Colonic mucosa (tissue), 4 donors: ENCODE measurements at regions not wholly inside any gene's neighbourhood (a gene's known extent, or its start where the extent isn't known, plus 50 kb on each side); places are given as distances from the start of the nearest gene placed in this dataset.

Experiments used
- DNase-seq: peaks from one replicate; pipeline ENCODE4 v3.0.0-alpha.2; 2020
- H3K27ac ChIP-seq: fragments of 200-600 bp; one replicate; pipeline ENCODE4 v1.8.0; 2021
- H3K27me3 ChIP-seq: fragments of 200-600 bp; one replicate; pipeline ENCODE4 v1.8.0; 2021
- H3K36me3 ChIP-seq: fragments of 200-600 bp; one replicate; pipeline ENCODE4 v1.8.0; 2021
- H3K4me1 ChIP-seq: fragments of 200-600 bp; one replicate; pipeline ENCODE4 v1.8.0; 2021; ENCODE audit warnings: mild to moderate bottlenecking
- H3K4me3 ChIP-seq: fragments of 200-600 bp; one replicate; pipeline ENCODE4 v1.8.0; 2021
- H3K9ac ChIP-seq, 2 donors: one replicate each; pipeline ENCODE4 v1.7.0; 2013; ENCODE audit warnings: control low read depth in 2 of 2, low read depth in 2 of 2, low read length in 2 of 2
- H3K9me3 ChIP-seq: fragments of 200-600 bp; one replicate; pipeline ENCODE4 v1.8.0; 2021
- CTCF ChIP-seq: fragments of 200-600 bp; IDR thresholded peaks from one replicate; pipeline ENCODE4 v1.8.0; 2022; ENCODE audit warnings: antibody characterized with exemption, mild to moderate bottlenecking
- intact Hi-C: fragments of 100-400 bp; cut with DNase I; formaldehyde crosslinking; loops from one replicate; pipeline ENCODE4 v1.14.1; 2022
- donor health status: healthy.
- donor health status: DM: no; HTN: no; CAD: no.
- donor health status: DM: no; HTN: no; CAD: no.

DNA sequence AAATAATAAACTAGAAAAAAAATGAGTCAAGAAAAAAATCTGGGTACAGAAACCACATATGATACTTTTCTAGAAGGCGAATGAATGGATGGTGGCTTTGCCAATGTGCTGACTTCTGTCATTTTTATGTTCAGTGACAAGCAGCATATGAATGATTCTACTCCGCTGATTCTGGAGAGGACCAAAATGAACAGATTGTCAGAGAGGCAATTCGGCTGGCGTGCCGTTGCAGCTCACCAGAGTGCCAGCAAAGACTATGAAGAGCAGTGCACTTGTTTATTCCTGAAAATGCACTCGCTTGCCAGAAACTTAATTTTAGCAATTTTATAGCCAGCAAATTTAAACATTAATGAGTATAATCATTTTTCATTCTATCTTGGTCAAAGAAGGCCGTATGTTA is 105.9 kb upstream of the NYAP2 start:
- H3K9ac ChIP-seq = no peak overlapping the region
- TF ChIP-seq CTCF = no peak
- intact Hi-C loops = no loop called here

GRCh38 chr2:225290757-225291400 is 108.6 kb upstream of the NYAP2 start:
- no peak overlapping the region for H3K27ac ChIP-seq
- H3K27me3 ChIP-seq = no peaks in the 10 kb centered on the region
- no peak overlapping the region for H3K9ac ChIP-seq
- no peak for DNase-seq
- intact Hi-C loops = no loop called here
- no peak for TF ChIP-seq CTCF
- no peak overlapping the region for H3K4me3 ChIP-seq
- H3K4me1 ChIP-seq = no peaks in the 10 kb centered on the region
- H3K9me3 ChIP-seq = no peaks in the 10 kb centered on the region
- no peaks in the 10 kb centered on the region for H3K36me3 ChIP-seq

More for the DNA sequence above, 105.9 kb upstream of the NYAP2 start:
- H3K4me1 ChIP-seq = no peaks in the 10 kb centered on the region
- no peaks in the 10 kb centered on the region for H3K9me3 ChIP-seq
- no peak overlapping the region for H3K4me3 ChIP-seq
- no peaks in the 10 kb centered on the region for H3K27me3 ChIP-seq
- H3K36me3 ChIP-seq = no peaks in the 10 kb centered on the region
- no peak for DNase-seq
- H3K27ac ChIP-seq = no peak overlapping the region

- Histone ChIP-seq H3K4me1 (no peaks in the 10 kb centered on the region), H3K9ac (no peak overlapping the region), H3K36me3 (no peaks in the 10 kb centered on the region), H3K4me3 (no peak overlapping the region), H3K9me3 (no peaks in the 10 kb centered on the region), H3K27ac (no peak overlapping the region), H3K27me3 (no peaks in the 10 kb centered on the region)
- intact Hi-C loops = no loop called here
- TF ChIP-seq CTCF = no peak
- no peak for DNase-seq
These were observed 109.9 kb upstream of the NYAP2 start for GRCh38 chr2:225289659-225290058.

GRCh38 chr2:225288986-225289385 is 110.5 kb upstream of the NYAP2 start:
- TF ChIP-seq CTCF = no peak
- H3K9me3 ChIP-seq = no peaks in the 10 kb centered on the region
- intact Hi-C loops = no loop called here
- no peak for DNase-seq
- no peak overlapping the region for H3K9ac ChIP-seq
- H3K27me3 ChIP-seq = no peaks in the 10 kb centered on the region
- no peaks in the 10 kb centered on the region for H3K4me1 ChIP-seq
- H3K4me3 ChIP-seq = no peak overlapping the region
- no peaks in the 10 kb centered on the region for H3K36me3 ChIP-seq
- H3K27ac ChIP-seq = no peak overlapping the region

- peak; percentile 54 for TF ChIP-seq CTCF
- H3K4me1 ChIP-seq = no peaks in the 10 kb centered on the region
- intact Hi-C loops = loop anchor here (2.0 kb wide), 1 partner anchor 378 kb away; no protein-coding TSS in a partner anchor
- no peak overlapping the region for H3K9ac ChIP-seq
- H3K4me3 ChIP-seq = no peak overlapping the region
- H3K9me3 ChIP-seq = no peaks in the 10 kb centered on the region
- H3K36me3 ChIP-seq = no peaks in the 10 kb centered on the region
- peak; percentile 22 for DNase-seq
- H3K27me3 ChIP-seq = no peaks in the 10 kb centered on the region
- no peak overlapping the region for H3K27ac ChIP-seq
These were observed 116.4 kb upstream of the NYAP2 start for GRCh38 chr2:225282858-225283710.
